ENCODE measurements at regions not wholly inside any gene's neighbourhood (a gene's known extent, or its start where the extent isn't known, plus 50 kb on each side); places are given as distances from the start of the nearest gene placed in this dataset.

GRCh38 chr10:75344170-75344569, 57.4 kb downstream of the ZNF503 start:
- TF ChIP-seq CTCF (IDR thresholded peaks at IDR 0.05) (no peak), EZH2 (IDR thresholded peaks at IDR 0.05; ENCODE audit: borderline replicate concordance, insufficient read depth, low read depth, low read length, poor library complexity, severe bottlenecking) (no peak)
